Left ventricle myocardium inferior (tissue), 1 donor: ENCODE measurements at regions not wholly inside any gene's neighbourhood (a gene's known extent, or its start where the extent isn't known, plus 50 kb on each side); places are given as distances from the start of the nearest gene placed in this dataset.

Source experiments
- DNase-seq: peaks from one replicate; pipeline ENCODE4 v3.0.0-alpha.2; 2020
- H3K27ac ChIP-seq: fragments of 200-600 bp; replicated peaks from 2 replicates; pipeline ENCODE4 v1.8.0; 2021
- H3K27me3 ChIP-seq: fragments of 200-600 bp; 2 replicates; pipeline ENCODE4 v1.8.0; 2021; ENCODE audit warnings: low read depth
- H3K36me3 ChIP-seq: fragments of 200-600 bp; 2 replicates; pipeline ENCODE4 v1.8.0; 2021
- H3K4me1 ChIP-seq: fragments of 200-600 bp; 2 replicates; pipeline ENCODE4 v1.8.0; 2021
- H3K4me3 ChIP-seq: fragments of 200-600 bp; 2 replicates; pipeline ENCODE4 v1.8.0; 2021; ENCODE audit warnings: mild to moderate bottlenecking, moderate library complexity
- H3K9me3 ChIP-seq: fragments of 200-600 bp; replicated peaks from 2 replicates; pipeline ENCODE4 v1.8.0; 2021
- intact Hi-C: fragments of 100-400 bp; cut with micrococcal nuclease; formaldehyde crosslinking; loops from one replicate; pipeline ENCODE4 v1.11.0; 2022
- TF ChIP-seq, protein P1 (sequence below): fragments of 200-600 bp; IDR thresholded peaks from 2 replicates; pipeline ENCODE4 v1.8.0; 2021; ENCODE audit warnings: antibody characterized with exemption, mild to moderate bottlenecking, borderline replicate concordance
- donor health status: DM: no; HTN: yes; CAD: no; lungs with severe emphysema.

DNA sequence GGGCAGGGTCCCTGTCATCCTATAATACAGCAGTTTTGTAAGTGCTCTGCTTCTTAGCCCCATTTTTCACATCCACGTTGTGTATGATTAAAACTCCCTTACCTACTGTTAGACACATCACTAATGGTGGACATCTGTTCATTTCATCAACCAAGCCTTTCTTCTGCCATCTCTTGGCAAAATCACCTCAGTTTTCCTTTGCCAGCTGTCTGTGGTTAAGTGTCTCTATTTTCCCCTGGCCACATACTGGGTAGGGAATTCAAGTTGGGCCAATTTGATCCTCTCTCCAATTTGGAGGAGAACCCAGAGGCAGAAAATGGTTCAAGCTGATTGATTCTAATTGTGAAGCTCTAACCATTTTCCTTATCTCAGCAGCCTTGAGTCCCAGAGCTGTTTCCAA lies 436.1 kb downstream of the PCDH7 start:
- no peaks in the 10 kb centered on the region for H3K36me3 ChIP-seq
- no peak overlapping the region for H3K27ac ChIP-seq
- no peak for DNase-seq
- no peaks in the 10 kb centered on the region for H3K27me3 ChIP-seq
- H3K4me3 ChIP-seq = no peak overlapping the region
- intact Hi-C loops = no loop called here
- TF ChIP-seq, protein P1, sequence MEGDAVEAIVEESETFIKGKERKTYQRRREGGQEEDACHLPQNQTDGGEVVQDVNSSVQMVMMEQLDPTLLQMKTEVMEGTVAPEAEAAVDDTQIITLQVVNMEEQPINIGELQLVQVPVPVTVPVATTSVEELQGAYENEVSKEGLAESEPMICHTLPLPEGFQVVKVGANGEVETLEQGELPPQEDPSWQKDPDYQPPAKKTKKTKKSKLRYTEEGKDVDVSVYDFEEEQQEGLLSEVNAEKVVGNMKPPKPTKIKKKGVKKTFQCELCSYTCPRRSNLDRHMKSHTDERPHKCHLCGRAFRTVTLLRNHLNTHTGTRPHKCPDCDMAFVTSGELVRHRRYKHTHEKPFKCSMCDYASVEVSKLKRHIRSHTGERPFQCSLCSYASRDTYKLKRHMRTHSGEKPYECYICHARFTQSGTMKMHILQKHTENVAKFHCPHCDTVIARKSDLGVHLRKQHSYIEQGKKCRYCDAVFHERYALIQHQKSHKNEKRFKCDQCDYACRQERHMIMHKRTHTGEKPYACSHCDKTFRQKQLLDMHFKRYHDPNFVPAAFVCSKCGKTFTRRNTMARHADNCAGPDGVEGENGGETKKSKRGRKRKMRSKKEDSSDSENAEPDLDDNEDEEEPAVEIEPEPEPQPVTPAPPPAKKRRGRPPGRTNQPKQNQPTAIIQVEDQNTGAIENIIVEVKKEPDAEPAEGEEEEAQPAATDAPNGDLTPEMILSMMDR = no peak
- no peaks in the 10 kb centered on the region for H3K9me3 ChIP-seq
- H3K4me1 ChIP-seq = no peaks in the 10 kb centered on the region

GRCh38 chr4:31160146-31160545 lies 440.0 kb downstream of the PCDH7 start:
- no peaks in the 10 kb centered on the region for H3K27me3 ChIP-seq
- H3K36me3 ChIP-seq = no peaks in the 10 kb centered on the region
- no peak for DNase-seq
- H3K9me3 ChIP-seq = no peaks in the 10 kb centered on the region
- H3K27ac ChIP-seq = no peak overlapping the region
- no peaks in the 10 kb centered on the region for H3K4me1 ChIP-seq
- TF ChIP-seq, protein P1 = no peak
- intact Hi-C loops = no loop called here
- no peak overlapping the region for H3K4me3 ChIP-seq

DNA sequence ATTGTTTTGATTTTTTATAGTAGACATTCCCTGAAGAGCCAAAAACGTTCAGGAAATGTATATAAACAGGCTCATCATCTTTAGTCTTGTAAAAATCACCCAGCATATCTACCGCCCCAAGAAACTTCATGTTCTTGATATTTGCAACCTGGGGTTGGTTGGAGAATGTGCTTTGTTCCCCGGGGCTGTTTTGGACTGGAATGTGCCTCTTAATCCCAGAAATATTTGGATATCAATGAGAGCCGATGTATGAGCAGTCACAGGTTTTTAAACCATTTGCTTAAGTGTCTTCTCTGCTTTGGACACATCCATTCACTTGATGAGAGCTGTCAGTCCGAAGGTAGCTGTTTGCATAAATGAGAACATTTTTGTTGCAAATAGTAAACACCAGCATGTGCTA lies 449.7 kb downstream of the PCDH7 start:
- H3K9me3 ChIP-seq = no peaks in the 10 kb centered on the region
- H3K4me3 ChIP-seq = no peak overlapping the region
- intact Hi-C loops = no loop called here
- no peak overlapping the region for H3K27ac ChIP-seq
- TF ChIP-seq, protein P1 = no peak
- H3K27me3 ChIP-seq = no peaks in the 10 kb centered on the region
- no peaks in the 10 kb centered on the region for H3K36me3 ChIP-seq
- no peak for DNase-seq
- no peaks in the 10 kb centered on the region for H3K4me1 ChIP-seq

GRCh38 chr4:31171362-31171761 lies 451.2 kb downstream of the PCDH7 start:
- no peak overlapping the region for H3K4me3 ChIP-seq
- no peaks in the 10 kb centered on the region for H3K9me3 ChIP-seq
- H3K36me3 ChIP-seq = no peaks in the 10 kb centered on the region
- TF ChIP-seq, protein P1 = no peak
- no peaks in the 10 kb centered on the region for H3K27me3 ChIP-seq
- H3K27ac ChIP-seq = no peak overlapping the region
- no peak for DNase-seq
- intact Hi-C loops = no loop called here
- no peaks in the 10 kb centered on the region for H3K4me1 ChIP-seq

DNA sequence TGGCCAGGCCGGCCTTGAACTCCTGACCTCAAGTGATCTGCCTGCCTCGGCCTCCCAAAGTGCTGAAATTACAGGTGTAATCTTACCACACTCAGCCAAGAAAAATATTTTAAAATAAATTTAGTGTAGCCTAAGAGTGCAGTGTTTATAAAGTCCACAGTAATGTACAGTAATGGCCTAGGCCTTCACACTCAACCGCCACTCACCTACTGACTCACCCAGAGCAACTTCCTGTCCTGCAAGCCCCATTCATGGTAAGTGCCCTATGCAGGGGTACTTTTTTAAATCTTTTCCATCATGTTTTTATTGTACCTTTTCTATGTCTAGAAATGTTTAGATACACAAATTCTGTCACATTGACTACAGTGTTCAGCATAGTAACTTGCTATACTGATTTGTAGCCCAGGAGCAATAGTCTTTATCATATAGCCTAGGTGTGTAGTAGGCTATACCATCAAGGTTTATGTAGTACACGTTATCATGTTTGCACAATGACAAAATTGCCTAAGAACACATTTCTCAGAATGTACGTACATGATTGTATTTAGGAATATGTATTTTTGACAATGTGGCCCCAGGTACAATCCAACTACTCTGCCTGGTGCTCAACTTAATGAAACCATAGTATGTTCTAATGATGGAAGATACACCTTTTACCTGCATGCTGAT lies 455.2 kb downstream of the PCDH7 start:
- Histone ChIP-seq H3K36me3 (no peaks in the 10 kb centered on the region), H3K27ac (no peak overlapping the region), H3K4me3 (no peak overlapping the region), H3K4me1 (no peaks in the 10 kb centered on the region), H3K27me3 (no peaks in the 10 kb centered on the region), H3K9me3 (no peaks in the 10 kb centered on the region)
- intact Hi-C loops = no loop called here
- DNase-seq = no peak
- TF ChIP-seq, protein P1 = no peak

DNA sequence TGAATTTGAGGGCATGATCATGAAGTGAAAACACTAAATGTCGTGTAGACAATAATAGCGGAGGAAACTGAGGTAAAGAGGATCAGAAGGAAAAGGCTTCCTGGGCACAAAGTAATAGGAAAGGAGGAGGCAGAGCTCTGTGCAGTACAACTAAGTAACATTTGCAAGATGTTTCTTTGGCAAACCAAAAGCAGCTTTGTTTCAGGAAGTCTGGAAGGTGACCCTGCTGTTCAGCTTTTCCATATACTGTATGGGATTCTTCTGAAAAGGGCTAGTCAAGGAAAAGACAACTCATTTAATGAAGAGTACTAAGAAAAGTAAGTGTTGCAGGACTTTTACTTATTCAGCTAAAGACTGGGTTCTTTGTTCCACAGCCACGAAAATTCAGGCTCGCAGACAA lies 463.1 kb downstream of the PCDH7 start:
- Histone ChIP-seq H3K36me3 (no peaks in the 10 kb centered on the region), H3K27ac (no peak overlapping the region), H3K4me1 (no peaks in the 10 kb centered on the region), H3K27me3 (no peaks in the 10 kb centered on the region), H3K4me3 (no peak overlapping the region), H3K9me3 (peaks cover 13% of the 10 kb centered on the region)
- TF ChIP-seq, protein P1 = no peak
- DNase-seq = no peak
- intact Hi-C loops = no loop called here
